ENCODE measurements at regions not wholly inside any gene's neighbourhood (a gene's known extent, or its start where the extent isn't known, plus 50 kb on each side); places are given as distances from the start of the nearest gene placed in this dataset.
A peak's percentile ranks its signal among the peaks of the same experiment; 100 is the strongest.

DNA sequence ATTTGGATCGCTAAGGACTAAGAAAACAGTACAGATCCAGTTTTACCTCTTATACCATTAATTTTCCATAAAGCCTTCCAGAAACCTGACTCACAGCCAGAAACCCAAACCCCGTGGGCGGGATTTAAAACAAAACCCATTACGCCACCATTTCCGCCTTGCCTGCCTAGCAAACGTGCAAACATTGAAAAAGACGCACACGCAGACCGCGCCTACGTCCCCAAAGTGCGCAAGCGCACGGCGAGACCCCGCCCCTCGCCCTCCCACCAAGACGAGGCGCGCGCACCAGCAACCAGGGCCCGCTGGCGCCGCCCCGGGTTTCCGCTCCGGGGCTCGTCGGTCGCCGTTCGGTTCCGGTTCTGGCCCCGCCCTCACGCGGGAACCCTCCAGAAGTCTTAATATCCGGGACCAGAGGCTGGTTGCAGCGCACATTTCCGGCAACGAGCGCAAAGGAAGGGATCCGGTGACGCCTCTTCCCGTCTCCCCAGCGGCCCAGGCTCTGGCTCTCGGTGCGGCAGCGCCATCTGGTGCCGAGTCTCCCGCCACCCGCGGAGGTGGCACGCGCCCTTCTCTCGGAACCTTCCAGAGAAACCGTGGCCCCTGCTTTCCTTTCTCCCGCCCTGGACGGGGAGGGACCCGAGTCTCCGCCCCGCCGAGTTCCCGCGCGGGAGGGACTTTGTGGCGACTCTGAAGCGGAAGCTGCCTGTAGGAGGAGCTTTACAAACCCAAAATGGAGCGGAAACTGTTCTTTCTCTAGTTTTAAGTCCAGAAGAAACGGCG lies 256.9 kb upstream of the STARD13 start:
- 0 to 1% methylated on average over 62 to 70 of the region's 70 CpGs for WGBS, 2 donors
- Histone ChIP-seq H3K36me3 (ENCODE audit: control insufficient read depth in 4 of 4, insufficient read depth in 4 of 4, low read length in 4 of 4) (no peaks in the 10 kb centered on the region), H3K4me3 (peak overlapping the region; percentile 42), H3K9me3 (ENCODE audit: control insufficient read depth in 4 of 4, insufficient read depth in 3 of 4, low read length in 3 of 4) (no peaks in the 10 kb centered on the region), H3K27me3 (ENCODE audit: control insufficient read depth in 3 of 3, insufficient read depth in 3 of 3, low read length in 2 of 3) (no peaks in the 10 kb centered on the region), H3K27ac (ENCODE audit: low read depth in 1 of 2, low read length in 1 of 2) (peak overlapping the region; percentile 96 to 97), H3K9ac (ENCODE audit: insufficient read depth in 1 of 2, low read length in 2 of 2) (peak overlapping the region; percentile 92 to 100), H3K4me1 (ENCODE audit: control insufficient read depth in 5 of 5, insufficient read depth in 5 of 5, low read length in 5 of 5) (peaks cover 0 to 28% (median 20%) of the 10 kb centered on the region in 5 donors)
- peak; percentile 94 for ATAC-seq (ENCODE audit: insufficient read depth, low FRiP score)
- TF ChIP-seq, protein P1, sequence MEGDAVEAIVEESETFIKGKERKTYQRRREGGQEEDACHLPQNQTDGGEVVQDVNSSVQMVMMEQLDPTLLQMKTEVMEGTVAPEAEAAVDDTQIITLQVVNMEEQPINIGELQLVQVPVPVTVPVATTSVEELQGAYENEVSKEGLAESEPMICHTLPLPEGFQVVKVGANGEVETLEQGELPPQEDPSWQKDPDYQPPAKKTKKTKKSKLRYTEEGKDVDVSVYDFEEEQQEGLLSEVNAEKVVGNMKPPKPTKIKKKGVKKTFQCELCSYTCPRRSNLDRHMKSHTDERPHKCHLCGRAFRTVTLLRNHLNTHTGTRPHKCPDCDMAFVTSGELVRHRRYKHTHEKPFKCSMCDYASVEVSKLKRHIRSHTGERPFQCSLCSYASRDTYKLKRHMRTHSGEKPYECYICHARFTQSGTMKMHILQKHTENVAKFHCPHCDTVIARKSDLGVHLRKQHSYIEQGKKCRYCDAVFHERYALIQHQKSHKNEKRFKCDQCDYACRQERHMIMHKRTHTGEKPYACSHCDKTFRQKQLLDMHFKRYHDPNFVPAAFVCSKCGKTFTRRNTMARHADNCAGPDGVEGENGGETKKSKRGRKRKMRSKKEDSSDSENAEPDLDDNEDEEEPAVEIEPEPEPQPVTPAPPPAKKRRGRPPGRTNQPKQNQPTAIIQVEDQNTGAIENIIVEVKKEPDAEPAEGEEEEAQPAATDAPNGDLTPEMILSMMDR (IDR thresholded peaks at IDR 0.05; ENCODE audit: control extremely low read depth, extremely low read depth), result peak; percentile 73
- peak; percentile 100 for DNase-seq

DNA sequence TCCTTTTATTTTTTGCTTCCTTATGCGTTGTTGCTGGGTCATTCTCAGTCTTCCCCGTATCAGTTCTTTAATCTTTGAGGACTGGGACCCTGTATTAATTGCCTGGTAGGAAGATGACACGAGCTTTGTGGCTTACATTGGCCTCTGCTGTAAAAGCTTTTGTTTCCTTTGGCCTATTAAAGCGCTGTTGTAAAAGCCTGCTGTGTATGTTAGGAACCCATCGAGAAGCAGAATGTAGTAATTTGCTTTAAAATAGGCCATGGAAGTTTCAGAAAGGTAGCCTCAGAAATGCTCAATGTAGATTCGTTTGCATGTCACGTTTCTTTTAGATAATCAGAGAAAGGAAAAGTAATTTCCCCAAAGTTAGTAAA lies 257.5 kb upstream of the STARD13 start:
- no peaks in the 10 kb centered on the region for H3K9me3 ChIP-seq (ENCODE audit: control insufficient read depth in 4 of 4, insufficient read depth in 3 of 4, low read length in 3 of 4)
- ATAC-seq (ENCODE audit: insufficient read depth, low FRiP score) (no peak), DNase-seq (no peak)
- WGBS, 2 donors, result 3 to 5% methylated on average over 7 of the region's 7 CpGs
- H3K27me3 ChIP-seq (ENCODE audit: control insufficient read depth in 3 of 3, insufficient read depth in 3 of 3, low read length in 2 of 3), result no peaks in the 10 kb centered on the region
- peaks cover 0 to 26% (median 20%) of the 10 kb centered on the region in 5 donors for H3K4me1 ChIP-seq (ENCODE audit: control insufficient read depth in 5 of 5, insufficient read depth in 5 of 5, low read length in 5 of 5)
- TF ChIP-seq, protein P1 (IDR thresholded peaks at IDR 0.05; ENCODE audit: control extremely low read depth, extremely low read depth), result no peak
- peak overlapping the region; percentile 96 to 97 for H3K27ac ChIP-seq (ENCODE audit: low read depth in 1 of 2, low read length in 1 of 2)
- peak overlapping the region; percentile 92 to 100 for H3K9ac ChIP-seq (ENCODE audit: insufficient read depth in 1 of 2, low read length in 2 of 2)
- no peaks in the 10 kb centered on the region for H3K36me3 ChIP-seq (ENCODE audit: control insufficient read depth in 4 of 4, insufficient read depth in 4 of 4, low read length in 4 of 4)
- peak overlapping the region; percentile 22 for H3K4me3 ChIP-seq

DNA sequence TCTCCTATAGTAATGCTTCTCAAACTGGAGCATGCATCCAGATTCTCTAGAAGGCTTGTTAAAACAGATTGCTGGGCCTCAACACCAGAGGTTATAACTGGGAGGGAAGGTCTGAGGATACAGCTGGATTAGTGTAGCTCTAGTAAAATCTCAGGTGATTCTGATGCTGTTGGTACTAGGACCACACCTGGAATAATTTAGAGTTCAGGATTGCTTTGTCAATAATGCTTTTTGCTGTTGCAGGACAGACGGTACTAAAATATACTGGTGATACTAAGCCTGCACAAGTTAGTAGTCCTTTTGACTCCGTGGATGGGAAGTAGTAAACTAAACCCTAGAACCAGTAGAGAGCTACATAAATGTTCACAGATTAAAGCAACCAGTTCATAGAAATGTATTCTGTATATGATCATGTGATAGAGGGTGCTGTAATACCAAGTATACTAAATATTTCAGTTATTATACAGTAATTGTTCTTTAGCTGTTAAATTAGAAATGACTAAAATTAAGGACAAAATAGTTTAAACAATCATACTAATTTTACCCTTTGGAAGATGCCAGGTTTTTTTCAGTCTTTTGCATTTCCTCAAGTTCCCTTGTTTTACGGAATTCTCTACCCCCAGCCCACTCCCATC lies 258.2 kb upstream of the STARD13 start:
- WGBS, 2 donors, result 60 to 61% methylated on average over 3 of the region's 3 CpGs
- TF ChIP-seq, protein P1 (IDR thresholded peaks at IDR 0.05; ENCODE audit: control extremely low read depth, extremely low read depth), result no peak
- DNase-seq (peak in 2 of 3 donors; percentile 57 to 61), ATAC-seq (ENCODE audit: insufficient read depth, low FRiP score) (no peak)
- no peaks in the 10 kb centered on the region for H3K27me3 ChIP-seq (ENCODE audit: control insufficient read depth in 3 of 3, insufficient read depth in 3 of 3, low read length in 2 of 3)
- peaks cover 0 to 26% (median 20%) of the 10 kb centered on the region in 5 donors for H3K4me1 ChIP-seq (ENCODE audit: control insufficient read depth in 5 of 5, insufficient read depth in 5 of 5, low read length in 5 of 5)
- no peaks in the 10 kb centered on the region for H3K36me3 ChIP-seq (ENCODE audit: control insufficient read depth in 4 of 4, insufficient read depth in 4 of 4, low read length in 4 of 4)
- no peak overlapping the region for H3K4me3 ChIP-seq
- H3K9ac ChIP-seq (ENCODE audit: insufficient read depth in 1 of 2, low read length in 2 of 2), result peak overlapping the region; percentile 92 to 100
- H3K27ac ChIP-seq (ENCODE audit: low read depth in 1 of 2, low read length in 1 of 2), result peak overlapping the region; percentile 74 to 96
- no peaks in the 10 kb centered on the region for H3K9me3 ChIP-seq (ENCODE audit: control insufficient read depth in 4 of 4, insufficient read depth in 3 of 4, low read length in 3 of 4)

Measured in lung (tissue), 11 donors.